GM18511 (cell line): ENCODE measurements at regions not wholly inside any gene's neighbourhood (a gene's known extent, or its start where the extent isn't known, plus 50 kb on each side); places are given as distances from the start of the nearest gene placed in this dataset.
"Not testable (repeated sequence)": the region's sequence is repeated elsewhere in the genome, so short reads cannot be mapped to it uniquely, and the experiment has no call there.

ENCODE experiments used
- ATAC-seq: cut with Tn5 transposase; IDR thresholded peaks from one replicate; pipeline ENCODE4 v1.9.1; 2021; ENCODE audit warnings: mild to moderate bottlenecking, moderate library complexity; ENCODE audit not compliant: unreplicated experiment

DNA sequence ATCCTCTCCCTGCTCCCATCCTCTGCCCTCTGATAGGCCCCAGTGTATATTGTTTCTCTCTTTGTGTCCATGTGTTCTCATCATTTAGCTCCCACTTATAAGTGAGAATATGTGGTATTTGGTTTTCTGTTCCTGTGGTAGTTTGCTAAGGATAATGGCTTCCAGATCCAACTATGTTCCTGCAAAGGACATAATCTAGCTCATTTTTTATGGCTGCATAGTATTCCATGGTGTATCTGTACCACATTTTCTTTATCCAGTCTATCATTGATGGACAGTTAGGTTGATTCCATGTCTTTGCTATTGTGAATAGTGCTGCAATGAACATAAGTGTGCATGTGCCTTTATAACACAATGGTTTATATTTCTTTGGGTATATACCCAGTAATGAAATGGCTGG, 57.8 kb upstream of the SMIM30 start:
- not testable (repeated sequence) for ATAC-seq

DNA sequence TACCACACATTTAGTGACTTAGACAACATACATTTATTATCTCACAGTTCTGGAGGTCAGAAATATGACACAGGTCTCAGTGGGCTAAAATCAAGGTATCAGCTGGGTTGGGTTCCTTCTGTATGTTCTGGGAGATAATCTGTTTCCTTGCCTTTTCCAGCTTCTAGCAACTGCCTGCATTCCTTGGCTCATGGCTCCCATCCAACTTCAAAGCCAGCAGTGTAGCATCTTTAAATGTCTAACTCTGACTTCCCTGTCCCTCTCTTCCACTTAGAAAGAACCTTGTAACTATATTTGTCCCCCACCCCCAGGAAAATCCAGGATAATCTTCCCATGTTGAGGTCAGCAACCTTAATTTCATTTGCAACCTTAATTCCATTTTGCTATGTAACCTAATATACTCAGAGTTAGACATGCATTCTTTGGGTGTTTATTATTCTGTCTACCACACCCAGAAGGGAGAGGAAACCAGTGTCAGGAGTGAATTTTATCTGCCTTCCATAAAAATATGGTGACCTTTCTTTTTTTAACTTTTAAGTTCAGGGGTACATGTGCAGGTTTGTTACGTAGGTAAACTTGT, 57.3 kb upstream of the SMIM30 start:
- no peak for ATAC-seq

DNA sequence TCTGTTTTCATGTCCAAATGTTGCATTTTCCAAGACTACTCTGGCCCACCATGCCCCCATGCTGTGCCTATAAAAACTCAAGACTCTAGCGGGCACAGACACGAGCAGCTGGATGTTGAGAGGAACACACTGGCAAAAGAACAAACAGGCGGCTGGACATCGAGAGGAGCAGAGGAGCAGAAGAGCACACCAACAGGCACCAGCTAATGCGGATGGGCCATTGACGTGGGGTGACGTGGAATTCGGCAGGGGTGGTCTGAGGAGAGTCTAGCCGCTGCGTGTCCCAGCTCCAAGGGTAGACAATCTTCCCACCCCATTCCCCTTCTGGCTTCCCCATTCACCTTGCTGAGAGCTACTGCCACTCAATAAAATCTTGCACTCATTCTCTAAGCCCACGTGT, 54.4 kb upstream of the SMIM30 start:
- ATAC-seq = no peak

DNA sequence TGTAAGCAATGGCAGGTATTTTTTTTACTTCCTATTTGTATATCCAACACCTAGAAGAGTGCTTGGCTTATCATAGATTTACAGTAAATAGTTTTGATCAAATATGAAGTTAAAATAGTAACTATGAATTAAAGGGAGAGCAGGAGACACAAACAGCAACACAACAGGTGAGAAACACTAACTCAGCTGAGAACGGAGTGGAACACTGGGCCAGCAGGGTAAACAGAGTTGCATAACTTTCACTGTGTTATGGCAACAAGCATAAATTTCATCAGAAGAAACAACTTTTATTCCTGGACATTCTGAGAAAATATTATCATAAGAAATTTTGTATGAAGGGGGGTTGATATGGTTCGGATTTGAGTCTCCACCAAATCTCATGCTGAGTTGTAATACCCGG, 52.2 kb upstream of the SMIM30 start:
- no peak for ATAC-seq
